ENCODE measurements at regions not wholly inside any gene's neighbourhood (a gene's known extent, or its start where the extent isn't known, plus 50 kb on each side); places are given as distances from the start of the nearest gene placed in this dataset.

DNA sequence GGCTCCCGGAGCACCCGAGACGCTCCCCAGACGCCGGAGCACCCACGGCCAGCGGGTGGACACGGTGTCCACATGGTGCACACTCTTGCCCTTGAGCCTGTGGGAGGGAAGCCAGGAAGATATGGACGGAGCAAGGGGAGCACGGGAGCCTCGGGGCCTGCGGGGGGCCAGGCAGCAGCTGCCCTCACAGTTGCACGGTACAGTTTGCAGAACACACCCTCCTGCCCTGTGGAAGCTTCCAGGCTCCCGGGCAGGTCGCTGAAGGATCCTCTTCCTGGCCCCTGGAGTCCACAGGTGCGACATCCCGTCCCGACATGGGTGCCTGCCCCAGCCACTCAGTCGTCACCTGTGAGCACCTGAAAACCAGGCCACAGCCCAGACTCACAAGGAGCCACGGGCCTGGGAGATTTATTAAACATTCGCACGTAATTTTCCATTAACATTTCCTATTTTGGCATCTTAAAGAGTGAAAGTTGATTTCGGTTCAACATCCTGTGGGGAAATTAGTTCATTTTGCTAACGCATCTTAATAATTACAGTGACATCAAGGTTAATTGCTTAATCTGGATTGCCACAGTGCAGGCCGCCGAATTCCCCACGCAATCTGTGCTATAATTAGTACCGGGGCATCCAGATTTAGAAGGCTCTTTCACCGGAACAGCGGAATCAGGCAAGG is 253.3 kb downstream of the BRD1 start (continued):
- TF ChIP-seq ZNF331 (CRISPR knock-in tag; IDR thresholded peaks at IDR 0.05; ENCODE audit: low read depth) (no peak), ZNF114 (CRISPR knock-in tag; IDR thresholded peaks at IDR 0.05) (no peak), REST (IDR thresholded peaks at IDR 0.05; ENCODE audit: unreplicated experiment) (no peak), CTCF (conservative IDR thresholded peaks at IDR 0.05; ENCODE audit: low read depth in 2 of 2) (no peak), JUNB (IDR thresholded peaks at IDR 0.05; ENCODE audit: unreplicated experiment) (no peak), CREB1 (CRISPR knock-in tag; IDR thresholded peaks at IDR 0.05; ENCODE audit: low read depth) (no peak), EZH2 (IDR thresholded peaks at IDR 0.05; ENCODE audit: low read depth, unreplicated experiment) (no peak)
- TF ChIP-seq, protein P1, sequence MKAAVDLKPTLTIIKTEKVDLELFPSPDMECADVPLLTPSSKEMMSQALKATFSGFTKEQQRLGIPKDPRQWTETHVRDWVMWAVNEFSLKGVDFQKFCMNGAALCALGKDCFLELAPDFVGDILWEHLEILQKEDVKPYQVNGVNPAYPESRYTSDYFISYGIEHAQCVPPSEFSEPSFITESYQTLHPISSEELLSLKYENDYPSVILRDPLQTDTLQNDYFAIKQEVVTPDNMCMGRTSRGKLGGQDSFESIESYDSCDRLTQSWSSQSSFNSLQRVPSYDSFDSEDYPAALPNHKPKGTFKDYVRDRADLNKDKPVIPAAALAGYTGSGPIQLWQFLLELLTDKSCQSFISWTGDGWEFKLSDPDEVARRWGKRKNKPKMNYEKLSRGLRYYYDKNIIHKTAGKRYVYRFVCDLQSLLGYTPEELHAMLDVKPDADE (IDR thresholded peaks at IDR 0.05) = no peak

- Mint-ChIP-seq H3K9me3 (no peaks in the 10 kb centered on the region), H3K4me1 (no peaks in the 10 kb centered on the region), H3K27ac (no peak overlapping the region), H3K4me3 (no peak overlapping the region), H3K36me3 (ENCODE audit: low read depth) (no peaks in the 10 kb centered on the region), H3K27me3 (ENCODE audit: insufficient read depth, low read depth, poor library complexity) (peaks cover 15% of the 10 kb centered on the region)
- H4K20me1 ChIP-seq (replicated peaks; ENCODE audit: insufficient read depth) = no peaks in the 10 kb centered on the region
- no peaks in the 10 kb centered on the region for H3K9me2 ChIP-seq (ENCODE audit: insufficient read depth)
- peaks cover under 1% of the 10 kb centered on the region for H3K36me3 ChIP-seq (ENCODE audit: insufficient read depth)
- no peaks in the 10 kb centered on the region for H3K79me2 ChIP-seq (replicated peaks; ENCODE audit: insufficient read depth)
- no peak overlapping the region for H3K4me2 ChIP-seq
- H3K27ac ChIP-seq (ENCODE audit: low read depth) = no peak overlapping the region
- no peaks in the 10 kb centered on the region for H3F3A ChIP-seq (replicated peaks; ENCODE audit: low read depth)
- H2AFZ ChIP-seq = no peak overlapping the region
- H3K4me1 ChIP-seq (ENCODE audit: insufficient read depth) = no peaks in the 10 kb centered on the region
- no peaks in the 10 kb centered on the region for H3K27me3 ChIP-seq (ENCODE audit: insufficient read depth)
- no peak overlapping the region for H3K4me3 ChIP-seq
- DNase-seq (ENCODE audit: low spot score) (no peak), ATAC-seq (no peak)
- no peak for TF ChIP-seq ZNF331 (CRISPR knock-in tag; IDR thresholded peaks at IDR 0.05; ENCODE audit: low read depth)
- no peak for TF ChIP-seq EZH2phosphoT487 (IDR thresholded peaks at IDR 0.05; ENCODE audit: unreplicated experiment)
- no peak for TF ChIP-seq ZNF114 (CRISPR knock-in tag; IDR thresholded peaks at IDR 0.05)
- TF ChIP-seq CREB1 (CRISPR knock-in tag; IDR thresholded peaks at IDR 0.05; ENCODE audit: low read depth) = no peak
- TF ChIP-seq POLR2AphosphoS5 (IDR thresholded peaks at IDR 0.05; ENCODE audit: low read depth) = no peak
- TF ChIP-seq ZNF462 (CRISPR knock-in tag; IDR thresholded peaks at IDR 0.05) = no peak
- no peak for TF ChIP-seq JUNB (IDR thresholded peaks at IDR 0.05; ENCODE audit: unreplicated experiment)
These were observed 254.4 kb downstream of the BRD1 start for GRCh38 chr22:49573109-49573765.

All from GM23338 (cell line).